NCI-H226 (cell line): ENCODE measurements at regions not wholly inside any gene's neighbourhood (a gene's known extent, or its start where the extent isn't known, plus 50 kb on each side); places are given as distances from the start of the nearest gene placed in this dataset.
"Not testable (repeated sequence)": the region's sequence is repeated elsewhere in the genome, so short reads cannot be mapped to it uniquely, and the experiment has no call there.

ENCODE experiments used
- DNase-seq: peaks from one replicate; pipeline ENCODE4 v3.0.0-alpha.2; 2015

- DNase-seq = not testable (repeated sequence)
Observed at GRCh38 chr11:67871168-67871567, 132.7 kb downstream of the UNC93B1 start.

- DNase-seq = not testable (repeated sequence)
Observed at GRCh38 chr11:67862896-67863295, 141.0 kb downstream of the UNC93B1 start.

- DNase-seq = not testable (repeated sequence)
Observed at GRCh38 chr11:67859513-67860161, 144.3 kb downstream of the UNC93B1 start.

- DNase-seq = not testable (repeated sequence)
Observed at GRCh38 chr11:67850747-67851146, 153.2 kb downstream of the UNC93B1 start.

GRCh38 chr11:67849766-67850165 is 154.1 kb downstream of the UNC93B1 start:
- DNase-seq = not testable (repeated sequence)

GRCh38 chr11:67847896-67848875 is 155.7 kb downstream of the UNC93B1 start:
- not testable (repeated sequence) for DNase-seq

GRCh38 chr11:67846303-67846702 is 157.6 kb downstream of the UNC93B1 start:
- DNase-seq = not testable (repeated sequence)

- DNase-seq = not testable (repeated sequence)
Observed at GRCh38 chr11:67845296-67845695, 158.6 kb downstream of the UNC93B1 start.

- DNase-seq = not testable (repeated sequence)
Observed at GRCh38 chr11:67840599-67840998, 163.3 kb downstream of the UNC93B1 start.

- not testable (repeated sequence) for DNase-seq
Observed at GRCh38 chr11:67830152-67830551, 155.7 kb upstream of the ALDH3B2 start.

- DNase-seq = peak; percentile 8
Observed at GRCh38 chr11:67826951-67827296, 152.5 kb upstream of the ALDH3B2 start.

- DNase-seq = peak; percentile 21
Observed at GRCh38 chr11:67826028-67826950, 151.9 kb upstream of the ALDH3B2 start.

- not testable (repeated sequence) for DNase-seq
Observed at GRCh38 chr11:67824861-67825260, 150.4 kb upstream of the ALDH3B2 start.

GRCh38 chr11:67820081-67820480 is 145.7 kb upstream of the ALDH3B2 start:
- DNase-seq = no peak

- not testable (repeated sequence) for DNase-seq
Observed at GRCh38 chr11:67817558-67817957, 143.1 kb upstream of the ALDH3B2 start.

- DNase-seq = not testable (repeated sequence)
Observed at GRCh38 chr11:67809301-67809700, 134.9 kb upstream of the ALDH3B2 start.

GRCh38 chr11:67807896-67808295 is 133.5 kb upstream of the ALDH3B2 start:
- not testable (repeated sequence) for DNase-seq

GRCh38 chr11:67806728-67807235 is 132.4 kb upstream of the ALDH3B2 start:
- not testable (repeated sequence) for DNase-seq

- DNase-seq = not testable (repeated sequence)
Observed at GRCh38 chr11:67806183-67806582, 131.8 kb upstream of the ALDH3B2 start.

GRCh38 chr11:67805253-67806126 is 131.1 kb upstream of the ALDH3B2 start:
- DNase-seq = peak; percentile 98
